ENCODE measurements at regions not wholly inside any gene's neighbourhood (a gene's known extent, or its start where the extent isn't known, plus 50 kb on each side); places are given as distances from the start of the nearest gene placed in this dataset.

GRCh38 chr10:44042926-44043602 lies 341.8 kb downstream of the CXCL12 start:
- H3K4me1 ChIP-seq (ENCODE audit: control insufficient read depth, insufficient read depth, low read length), result peaks cover 22% of the 10 kb centered on the region
- H3K9ac ChIP-seq (ENCODE audit: low read length), result no peak overlapping the region
- H3K4me3 ChIP-seq (ENCODE audit: low read length), result no peak overlapping the region
- no peak overlapping the region for H3K27ac ChIP-seq (ENCODE audit: low read depth, low read length)
- H3K27me3 ChIP-seq (ENCODE audit: control insufficient read depth, insufficient read depth, low read length), result no peaks in the 10 kb centered on the region
- no peaks in the 10 kb centered on the region for H3K36me3 ChIP-seq (ENCODE audit: control insufficient read depth, insufficient read depth, low read length)

- Histone ChIP-seq H3K27me3 (ENCODE audit: control insufficient read depth, insufficient read depth, low read length) (no peaks in the 10 kb centered on the region), H3K27ac (ENCODE audit: low read depth, low read length) (no peak overlapping the region), H3K36me3 (ENCODE audit: control insufficient read depth, insufficient read depth, low read length) (no peaks in the 10 kb centered on the region), H3K4me1 (ENCODE audit: control insufficient read depth, insufficient read depth, low read length) (peaks cover 17% of the 10 kb centered on the region), H3K4me3 (ENCODE audit: low read length) (no peak overlapping the region), H3K9ac (ENCODE audit: low read length) (no peak overlapping the region)
Measured at GRCh38 chr10:44042075-44042770, 342.7 kb downstream of the CXCL12 start.

GRCh38 chr10:44039599-44039998 lies 345.3 kb downstream of the CXCL12 start:
- Histone ChIP-seq H3K36me3 (ENCODE audit: control insufficient read depth, insufficient read depth, low read length) (no peaks in the 10 kb centered on the region), H3K4me3 (ENCODE audit: low read length) (no peak overlapping the region), H3K27me3 (ENCODE audit: control insufficient read depth, insufficient read depth, low read length) (no peaks in the 10 kb centered on the region), H3K9ac (ENCODE audit: low read length) (no peak overlapping the region), H3K27ac (ENCODE audit: low read depth, low read length) (no peak overlapping the region), H3K4me1 (ENCODE audit: control insufficient read depth, insufficient read depth, low read length) (no peaks in the 10 kb centered on the region)

- no peaks in the 10 kb centered on the region for H3K36me3 ChIP-seq (ENCODE audit: control insufficient read depth, insufficient read depth, low read length)
- H3K27me3 ChIP-seq (ENCODE audit: control insufficient read depth, insufficient read depth, low read length), result no peaks in the 10 kb centered on the region
- H3K9ac ChIP-seq (ENCODE audit: low read length), result no peak overlapping the region
- no peaks in the 10 kb centered on the region for H3K4me1 ChIP-seq (ENCODE audit: control insufficient read depth, insufficient read depth, low read length)
- H3K27ac ChIP-seq (ENCODE audit: low read depth, low read length), result no peak overlapping the region
- no peak overlapping the region for H3K4me3 ChIP-seq (ENCODE audit: low read length)
Measured at GRCh38 chr10:44036425-44036824, 348.5 kb downstream of the CXCL12 start.

GRCh38 chr10:44035474-44036197 lies 349.3 kb downstream of the CXCL12 start:
- Histone ChIP-seq H3K4me3 (ENCODE audit: low read length) (no peak overlapping the region), H3K4me1 (ENCODE audit: control insufficient read depth, insufficient read depth, low read length) (peaks cover 3% of the 10 kb centered on the region), H3K36me3 (ENCODE audit: control insufficient read depth, insufficient read depth, low read length) (no peaks in the 10 kb centered on the region)

GRCh38 chr10:44034946-44035345 lies 350.0 kb downstream of the CXCL12 start:
- H3K4me1 ChIP-seq (ENCODE audit: control insufficient read depth, insufficient read depth, low read length), result peaks cover 3% of the 10 kb centered on the region
- H3K36me3 ChIP-seq (ENCODE audit: control insufficient read depth, insufficient read depth, low read length), result no peaks in the 10 kb centered on the region
- H3K27ac ChIP-seq (ENCODE audit: low read depth, low read length), result no peak overlapping the region
- no peak overlapping the region for H3K4me3 ChIP-seq (ENCODE audit: low read length)
- H3K9ac ChIP-seq (ENCODE audit: low read length), result no peak overlapping the region
- H3K27me3 ChIP-seq (ENCODE audit: control insufficient read depth, insufficient read depth, low read length), result no peaks in the 10 kb centered on the region

More at GRCh38 chr10:44035474-44036197, 349.3 kb downstream of the CXCL12 start:
- no peak overlapping the region for H3K27ac ChIP-seq (ENCODE audit: low read depth, low read length)
- H3K27me3 ChIP-seq (ENCODE audit: control insufficient read depth, insufficient read depth, low read length), result no peaks in the 10 kb centered on the region
- H3K9ac ChIP-seq (ENCODE audit: low read length), result no peak overlapping the region

- no peak overlapping the region for H3K9ac ChIP-seq (ENCODE audit: low read length)
- H3K36me3 ChIP-seq (ENCODE audit: control insufficient read depth, insufficient read depth, low read length), result no peaks in the 10 kb centered on the region
- no peak overlapping the region for H3K27ac ChIP-seq (ENCODE audit: low read depth, low read length)
- H3K4me3 ChIP-seq (ENCODE audit: low read length), result no peak overlapping the region
- no peaks in the 10 kb centered on the region for H3K27me3 ChIP-seq (ENCODE audit: control insufficient read depth, insufficient read depth, low read length)
- peaks cover 3% of the 10 kb centered on the region for H3K4me1 ChIP-seq (ENCODE audit: control insufficient read depth, insufficient read depth, low read length)
Measured at GRCh38 chr10:44033008-44033407, 351.9 kb downstream of the CXCL12 start.

GRCh38 chr10:44032216-44032615 lies 352.7 kb downstream of the CXCL12 start:
- H3K27me3 ChIP-seq (ENCODE audit: control insufficient read depth, insufficient read depth, low read length), result no peaks in the 10 kb centered on the region
- H3K4me1 ChIP-seq (ENCODE audit: control insufficient read depth, insufficient read depth, low read length), result peaks cover 3% of the 10 kb centered on the region
- H3K36me3 ChIP-seq (ENCODE audit: control insufficient read depth, insufficient read depth, low read length), result no peaks in the 10 kb centered on the region
- no peak overlapping the region for H3K4me3 ChIP-seq (ENCODE audit: low read length)
- H3K27ac ChIP-seq (ENCODE audit: low read depth, low read length), result no peak overlapping the region
- no peak overlapping the region for H3K9ac ChIP-seq (ENCODE audit: low read length)

GRCh38 chr10:44030738-44031137 lies 354.2 kb downstream of the CXCL12 start:
- no peaks in the 10 kb centered on the region for H3K36me3 ChIP-seq (ENCODE audit: control insufficient read depth, insufficient read depth, low read length)
- no peak overlapping the region for H3K9ac ChIP-seq (ENCODE audit: low read length)
- H3K4me3 ChIP-seq (ENCODE audit: low read length), result no peak overlapping the region
- H3K27ac ChIP-seq (ENCODE audit: low read depth, low read length), result peak overlapping the region; percentile 68
- no peaks in the 10 kb centered on the region for H3K27me3 ChIP-seq (ENCODE audit: control insufficient read depth, insufficient read depth, low read length)
- H3K4me1 ChIP-seq (ENCODE audit: control insufficient read depth, insufficient read depth, low read length), result peaks cover 3% of the 10 kb centered on the region

GRCh38 chr10:44030132-44030531 lies 354.8 kb downstream of the CXCL12 start:
- peaks cover 3% of the 10 kb centered on the region for H3K4me1 ChIP-seq (ENCODE audit: control insufficient read depth, insufficient read depth, low read length)
- H3K36me3 ChIP-seq (ENCODE audit: control insufficient read depth, insufficient read depth, low read length), result no peaks in the 10 kb centered on the region
- H3K27ac ChIP-seq (ENCODE audit: low read depth, low read length), result no peak overlapping the region
- no peak overlapping the region for H3K4me3 ChIP-seq (ENCODE audit: low read length)
- no peaks in the 10 kb centered on the region for H3K27me3 ChIP-seq (ENCODE audit: control insufficient read depth, insufficient read depth, low read length)
- no peak overlapping the region for H3K9ac ChIP-seq (ENCODE audit: low read length)

- no peak overlapping the region for H3K9ac ChIP-seq (ENCODE audit: low read length)
- H3K27me3 ChIP-seq (ENCODE audit: control insufficient read depth, insufficient read depth, low read length), result no peaks in the 10 kb centered on the region
- H3K36me3 ChIP-seq (ENCODE audit: control insufficient read depth, insufficient read depth, low read length), result no peaks in the 10 kb centered on the region
- H3K4me1 ChIP-seq (ENCODE audit: control insufficient read depth, insufficient read depth, low read length), result peaks cover 3% of the 10 kb centered on the region
- no peak overlapping the region for H3K4me3 ChIP-seq (ENCODE audit: low read length)
- H3K27ac ChIP-seq (ENCODE audit: low read depth, low read length), result no peak overlapping the region
Measured at GRCh38 chr10:44028384-44029137, 356.3 kb downstream of the CXCL12 start.
